ENCODE measurements at regions not wholly inside any gene's neighbourhood (a gene's known extent, or its start where the extent isn't known, plus 50 kb on each side); places are given as distances from the start of the nearest gene placed in this dataset.

- H3K27ac ChIP-seq, result no peak overlapping the region
- no peak for DNase-seq
- H3K27me3 ChIP-seq, result no peaks in the 10 kb centered on the region
- peaks cover 0 to 19% (median 5%) of the 10 kb centered on the region in 3 donors for H3K9me3 ChIP-seq
- H3K4me1 ChIP-seq, result peaks cover 0 to 20% (median 2%) of the 10 kb centered on the region in 4 donors
- H3K36me3 ChIP-seq, result no peaks in the 10 kb centered on the region
- TF ChIP-seq CTCF (IDR thresholded peaks at IDR 0.05), result no peak
- H3K4me3 ChIP-seq, result no peak overlapping the region
- intact Hi-C loops (cut with DNase I; ENCODE audit: low total_unique reads), result no loop called here
These were observed 131.1 kb upstream of the GADL1 start for GRCh38 chr3:31025541-31025940.

- Histone ChIP-seq H3K36me3 (no peaks in the 10 kb centered on the region), H3K9me3 (peaks cover 0 to 19% (median 5%) of the 10 kb centered on the region in 3 donors), H3K27ac (no peak overlapping the region), H3K27me3 (no peaks in the 10 kb centered on the region), H3K4me3 (no peak overlapping the region), H3K4me1 (peaks cover 0 to 20% (median 2%) of the 10 kb centered on the region in 4 donors)
- intact Hi-C loops (cut with DNase I; ENCODE audit: low total_unique reads), result no loop called here
- DNase-seq, result no peak
- no peak for TF ChIP-seq CTCF (IDR thresholded peaks at IDR 0.05)
These were observed 132.8 kb upstream of the GADL1 start for GRCh38 chr3:31027191-31027761.

- intact Hi-C loops (cut with DNase I; ENCODE audit: low total_unique reads), result no loop called here
- DNase-seq, result no peak
- Histone ChIP-seq H3K27ac (no peak overlapping the region), H3K4me3 (no peak overlapping the region), H3K27me3 (no peaks in the 10 kb centered on the region), H3K36me3 (no peaks in the 10 kb centered on the region), H3K9me3 (peaks cover 0 to 19% (median 5%) of the 10 kb centered on the region in 3 donors), H3K4me1 (peaks cover 0 to 17% (median 1%) of the 10 kb centered on the region in 4 donors)
- TF ChIP-seq CTCF (IDR thresholded peaks at IDR 0.05), result no peak
These were observed 133.5 kb upstream of the GADL1 start for GRCh38 chr3:31027914-31028313.

GRCh38 chr3:31028766-31029165 is 134.3 kb upstream of the GADL1 start:
- Histone ChIP-seq H3K4me3 (no peak overlapping the region), H3K4me1 (peaks cover 0 to 10% (median 0%) of the 10 kb centered on the region in 4 donors), H3K36me3 (no peaks in the 10 kb centered on the region), H3K9me3 (peaks cover 0 to 19% (median 5%) of the 10 kb centered on the region in 3 donors), H3K27ac (no peak overlapping the region), H3K27me3 (no peaks in the 10 kb centered on the region)
- DNase-seq, result no peak
- TF ChIP-seq CTCF (IDR thresholded peaks at IDR 0.05), result no peak
- intact Hi-C loops (cut with DNase I; ENCODE audit: low total_unique reads), result no loop called here

GRCh38 chr3:31029706-31030105 is 135.2 kb upstream of the GADL1 start:
- no peak for DNase-seq
- no peaks in the 10 kb centered on the region for H3K36me3 ChIP-seq

More at GRCh38 chr3:31029706-31030105, 135.2 kb upstream of the GADL1 start:
- no peak for TF ChIP-seq CTCF (IDR thresholded peaks at IDR 0.05)
- peaks cover 0 to 10% (median 0%) of the 10 kb centered on the region in 4 donors for H3K4me1 ChIP-seq
- H3K27ac ChIP-seq, result no peak overlapping the region
- peaks cover 0 to 19% (median 5%) of the 10 kb centered on the region in 3 donors for H3K9me3 ChIP-seq
- intact Hi-C loops (cut with DNase I; ENCODE audit: low total_unique reads), result no loop called here
- H3K27me3 ChIP-seq, result no peaks in the 10 kb centered on the region
- H3K4me3 ChIP-seq, result no peak overlapping the region
